Panc1 (cell line): ENCODE measurements at regions not wholly inside any gene's neighbourhood (a gene's known extent, or its start where the extent isn't known, plus 50 kb on each side); places are given as distances from the start of the nearest gene placed in this dataset.

Source experiments
- ATAC-seq: fragments of 200-7000 bp; cut with Tn5 transposase; 2 replicates; pipeline ENCODE4 v1.9.1; 2020; ENCODE audit warnings: mild to moderate bottlenecking, moderate library complexity
- BruUV-seq: library from RNA; stranded (reverse); fragments of 400-500 nt; replicated peaks from 2 replicates; lab custom pipeline; 2021; lab: Mats Ljungman, UMichigan
- CTCF ChIA-PET: fragments of 300-600 bp; sonication (Branson Sonifier 250); formaldehyde crosslinking; loops from one replicate; lab custom pipeline; 2022; ENCODE audit warnings: antibody characterized with exemption; lab: Charles Lee
- POLR2A ChIA-PET: fragments of 300-600 bp; sonication (Branson Sonifier 250); formaldehyde crosslinking; loops from one replicate; lab custom pipeline; 2022; ENCODE audit warnings: antibody characterized with exemption; lab: Charles Lee
- DNase-seq: peaks from one replicate; pipeline ENCODE4 v3.0.0-alpha.2; 2010; ENCODE audit warnings: low read depth, low spot score
- H3K27ac ChIP-seq: 2 replicates; pipeline ENCODE4 v1.5.1; 2011; ENCODE audit warnings: mild to moderate bottlenecking, low read length, inconsistent platforms
- H3K27me3 ChIP-seq: fragments of 200-500 bp; sonication (Bioruptor generic); 2 replicates; pipeline ENCODE4 v1.6.0; 2014; ENCODE audit warnings: low read length, inconsistent platforms; ENCODE audit not compliant: control insufficient read depth, insufficient read depth
- H3K36me3 ChIP-seq: fragments of 200-500 bp; sonication (Bioruptor generic); 2 replicates; pipeline ENCODE4 v1.5.1; 2014; ENCODE audit warnings: inconsistent platforms, mild to moderate bottlenecking, low read length, moderate library complexity; ENCODE audit not compliant: control insufficient read depth, insufficient read depth
- H3K4me1 ChIP-seq: 2 replicates; pipeline ENCODE4 v1.5.1; 2011; ENCODE audit warnings: inconsistent platforms, mild to moderate bottlenecking, low read length, moderate library complexity; ENCODE audit not compliant: control insufficient read depth, insufficient read depth
- H3K4me3 ChIP-seq, 2 experiments: 2 replicates each; pipeline ENCODE4 v1.5.1; 2011 to 2012; ENCODE audit warnings: low read depth in 2 of 2, low read length in 2 of 2, mild to moderate bottlenecking in 2 of 2, inconsistent platforms in 1 of 2, moderate library complexity in 1 of 2
- H3K9me3 ChIP-seq: fragments of 200-500 bp; sonication (Bioruptor generic); 2 replicates; pipeline ENCODE4 v1.5.1; 2014; ENCODE audit warnings: low read depth, mild to moderate bottlenecking, inconsistent platforms, low read length, moderate library complexity; ENCODE audit not compliant: control insufficient read depth, insufficient read depth
- CTCF ChIP-seq: fragments of 450-650 bp; IDR thresholded peaks from 2 replicates; pipeline ENCODE4 v1.5.1; 2017; ENCODE audit warnings: mild to moderate bottlenecking
- POLR2AphosphoS5 ChIP-seq: IDR thresholded peaks from 2 replicates; pipeline ENCODE4 v1.6.1; 2012; ENCODE audit warnings: mild to moderate bottlenecking, low read depth, low read length, moderate library complexity
- REST ChIP-seq, 2 experiments: IDR thresholded peaks; 2 replicates each; pipeline ENCODE4 v1.6.1; 2011 to 2012; ENCODE audit warnings: low read depth in 2 of 2, control low read depth in 1 of 2, low read length in 1 of 2, mild to moderate bottlenecking in 1 of 2, moderate library complexity in 1 of 2; ENCODE audit not compliant: insufficient read depth in 1 of 2
- SIN3A ChIP-seq: IDR thresholded peaks from 2 replicates; pipeline ENCODE4 v1.6.1; 2012; ENCODE audit warnings: low read depth, mild to moderate bottlenecking, low read length, moderate library complexity, borderline replicate concordance; ENCODE audit not compliant: insufficient read depth
- TCF7L2 ChIP-seq: IDR thresholded peaks from 2 replicates; pipeline ENCODE4 v1.6.1; 2011; ENCODE audit warnings: mild to moderate bottlenecking, low read depth, low read length, inconsistent platforms
- in situ Hi-C: cut with HindIII; loops from 2 replicates; pipeline ENCODE4 v1.10.0; 2016; ENCODE audit warnings: low sequenced_read_pairs, low pct_unique_long_range_greater_than_20kb
- intact Hi-C: fragments of 100-400 bp; cut with micrococcal nuclease; formaldehyde crosslinking; loops from one replicate; pipeline ENCODE4 v1.10.0; 2022; ENCODE audit not compliant: unreplicated experiment

DNA sequence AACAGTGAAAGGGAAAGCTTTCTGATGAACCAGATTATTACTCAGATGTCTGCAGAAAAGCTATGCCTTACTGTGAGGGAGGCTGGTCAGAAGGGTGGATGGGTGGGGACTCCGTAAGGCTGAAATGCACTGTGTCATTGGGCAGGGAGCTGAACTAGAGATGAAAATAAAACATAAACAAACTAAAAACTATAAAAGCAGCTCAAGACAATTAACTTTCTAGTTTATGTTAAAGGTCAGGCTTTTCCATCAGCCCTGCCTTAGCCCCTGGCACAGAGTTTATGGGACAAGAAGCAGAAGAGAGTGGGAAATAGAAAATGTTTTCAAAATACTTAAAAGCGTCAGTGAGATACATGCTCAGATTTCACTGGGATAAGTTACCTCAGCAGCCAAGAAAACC, 310.0 kb upstream of the UBE2E2 start:
- no TSS peak for BruUV-seq
- in situ Hi-C loops, result no loop called here
- DNase-seq, result no peak
- Histone ChIP-seq H3K27ac (no peak overlapping the region), H3K27me3 (no peaks in the 10 kb centered on the region; the same call in 1 of the 2 replicates), H3K9me3 (no peaks in the 10 kb centered on the region), H3K36me3 (no peaks in the 10 kb centered on the region), H3K4me1 (no peaks in the 10 kb centered on the region), H3K4me3 (no peak overlapping the region)
- ATAC-seq, result no peak
- TF ChIP-seq SIN3A (no peak), REST (IDR thresholded peaks at IDR 0.05; ENCODE audit: insufficient read depth in 1 of 2, low read depth in 2 of 2, low read length in 1 of 2) (no peak), TCF7L2 (no peak), POLR2AphosphoS5 (no peak), CTCF (no peak)
- ChIA-PET POLR2A (no interaction called here), CTCF (no interaction called here)
- intact Hi-C loops, result no loop called here

- no peak overlapping the region for H3K27ac ChIP-seq
- H3K4me3 ChIP-seq, result no peak overlapping the region
- H3K27me3 ChIP-seq, result no peaks in the 10 kb centered on the region; the same call in 1 of the 2 replicates
- ChIA-PET POLR2A (interaction anchor here (0.6 kb wide), 1 partner anchor 47 kb away, joined by 3 read pairs; no protein-coding TSS in a partner anchor), CTCF (no interaction called here)
- in situ Hi-C loops (no loop called here), intact Hi-C loops (no loop called here)
- H3K4me1 ChIP-seq, result no peaks in the 10 kb centered on the region
- TF ChIP-seq TCF7L2 (no peak), SIN3A (no peak), REST (IDR thresholded peaks at IDR 0.05; ENCODE audit: insufficient read depth in 1 of 2, low read depth in 2 of 2, low read length in 1 of 2) (no peak), CTCF (no peak), POLR2AphosphoS5 (no peak)
- H3K9me3 ChIP-seq, result no peaks in the 10 kb centered on the region
- H3K36me3 ChIP-seq, result no peaks in the 10 kb centered on the region
- BruUV-seq, result no TSS peak
- DNase-seq (no peak), ATAC-seq (no peak)
These were observed 309.3 kb upstream of the UBE2E2 start for GRCh38 chr3:22893644-22894325.
